LNCaP clone FGC (cell line): ENCODE measurements at regions not wholly inside any gene's neighbourhood (a gene's known extent, or its start where the extent isn't known, plus 50 kb on each side); places are given as distances from the start of the nearest gene placed in this dataset.
"Not testable (repeated sequence)": the region's sequence is repeated elsewhere in the genome, so short reads cannot be mapped to it uniquely, and the experiment has no call there.

Experiments used
- DNase-seq: peaks from one replicate; pipeline ENCODE4 v3.0.0-alpha.2; 2011; ENCODE audit warnings: low read depth
- H3K4me3 ChIP-seq: 2 replicates; pipeline ENCODE4 v1.5.1; 2011; ENCODE audit warnings: mild to moderate bottlenecking, low read depth, low read length, control low read depth
- TF ChIP-seq, protein P1 (sequence below): IDR thresholded peaks from 2 replicates; pipeline ENCODE4 v1.5.1; 2012; ENCODE audit warnings: mild to moderate bottlenecking; ENCODE audit not compliant: control insufficient read depth, insufficient read depth; ENCODE audit errors: extremely low read depth

- no peak overlapping the region for H3K4me3 ChIP-seq
- no peak for DNase-seq
- TF ChIP-seq, protein P1, sequence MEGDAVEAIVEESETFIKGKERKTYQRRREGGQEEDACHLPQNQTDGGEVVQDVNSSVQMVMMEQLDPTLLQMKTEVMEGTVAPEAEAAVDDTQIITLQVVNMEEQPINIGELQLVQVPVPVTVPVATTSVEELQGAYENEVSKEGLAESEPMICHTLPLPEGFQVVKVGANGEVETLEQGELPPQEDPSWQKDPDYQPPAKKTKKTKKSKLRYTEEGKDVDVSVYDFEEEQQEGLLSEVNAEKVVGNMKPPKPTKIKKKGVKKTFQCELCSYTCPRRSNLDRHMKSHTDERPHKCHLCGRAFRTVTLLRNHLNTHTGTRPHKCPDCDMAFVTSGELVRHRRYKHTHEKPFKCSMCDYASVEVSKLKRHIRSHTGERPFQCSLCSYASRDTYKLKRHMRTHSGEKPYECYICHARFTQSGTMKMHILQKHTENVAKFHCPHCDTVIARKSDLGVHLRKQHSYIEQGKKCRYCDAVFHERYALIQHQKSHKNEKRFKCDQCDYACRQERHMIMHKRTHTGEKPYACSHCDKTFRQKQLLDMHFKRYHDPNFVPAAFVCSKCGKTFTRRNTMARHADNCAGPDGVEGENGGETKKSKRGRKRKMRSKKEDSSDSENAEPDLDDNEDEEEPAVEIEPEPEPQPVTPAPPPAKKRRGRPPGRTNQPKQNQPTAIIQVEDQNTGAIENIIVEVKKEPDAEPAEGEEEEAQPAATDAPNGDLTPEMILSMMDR, result no peak
These were observed 575.9 kb upstream of the MDGA2 start for GRCh38 chr14:48251290-48251689.

GRCh38 chr14:48250575-48250974, 575.2 kb upstream of the MDGA2 start:
- DNase-seq, result no peak
- TF ChIP-seq, protein P1, result no peak
- no peak overlapping the region for H3K4me3 ChIP-seq

- no peak overlapping the region for H3K4me3 ChIP-seq
- no peak for DNase-seq
- TF ChIP-seq, protein P1, result no peak
These were observed 572.6 kb upstream of the MDGA2 start for GRCh38 chr14:48247977-48248376.

DNA sequence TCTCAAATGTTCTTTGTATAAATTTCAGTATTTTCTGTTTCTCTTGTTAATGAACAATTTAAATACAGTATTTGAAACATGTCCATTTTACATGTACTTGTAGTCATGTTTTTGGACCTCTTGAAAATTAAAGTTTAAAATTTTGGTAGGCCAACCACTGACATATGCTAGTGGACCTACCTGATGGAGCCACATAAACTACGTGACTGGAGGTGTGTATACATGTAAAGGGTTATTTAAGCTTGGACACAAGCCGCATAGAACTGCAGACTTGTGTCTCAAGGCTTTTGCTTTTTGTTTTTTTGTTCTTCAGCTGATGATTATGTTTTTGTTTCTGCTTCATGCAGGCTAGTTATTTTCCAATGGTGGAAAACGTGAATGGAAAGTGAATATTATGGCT, 568.5 kb upstream of the MDGA2 start:
- DNase-seq, result no peak
- TF ChIP-seq, protein P1, result no peak
- no peak overlapping the region for H3K4me3 ChIP-seq

DNA sequence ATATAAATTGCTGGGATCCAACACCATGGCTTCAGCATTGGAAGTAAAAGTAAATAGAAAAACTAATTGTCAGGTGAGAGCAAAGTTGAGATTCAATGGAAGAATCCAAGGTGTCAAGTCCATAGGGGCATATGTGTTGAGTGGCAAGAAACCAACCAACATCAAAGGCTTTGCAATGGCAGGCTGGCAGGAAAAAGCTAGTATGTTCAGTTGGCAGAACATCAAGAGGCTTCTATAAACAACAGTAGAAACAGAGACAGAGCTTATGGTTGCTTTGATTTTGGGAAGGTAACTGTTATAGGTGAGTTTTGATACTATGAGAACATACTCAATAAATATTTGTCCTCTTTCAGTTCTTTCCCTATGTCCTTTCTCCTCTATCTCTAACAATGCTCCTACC, 553.7 kb upstream of the MDGA2 start:
- no peak for DNase-seq
- no peak overlapping the region for H3K4me3 ChIP-seq
- TF ChIP-seq, protein P1, result no peak

DNA sequence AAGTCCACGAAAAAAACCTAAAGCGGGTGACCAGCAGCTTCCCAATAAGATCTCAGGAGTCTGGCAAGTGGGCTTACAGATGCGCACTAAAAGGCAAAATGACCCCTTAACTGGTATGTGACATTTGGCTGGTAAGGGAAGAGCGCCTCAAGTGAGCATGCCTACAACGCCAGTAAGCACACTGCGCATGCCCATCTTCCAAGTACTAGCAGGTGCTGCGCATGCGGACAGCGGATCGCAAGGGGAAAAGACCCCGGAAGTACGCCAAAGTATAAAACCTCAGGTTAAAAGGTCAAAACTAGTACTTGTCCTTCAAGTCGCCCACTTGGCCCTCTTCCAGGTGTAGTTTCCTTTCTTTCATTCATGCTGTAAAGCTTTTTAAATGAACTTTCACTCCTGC, 518.5 kb upstream of the MDGA2 start:
- TF ChIP-seq, protein P1, result no peak
- no peak overlapping the region for H3K4me3 ChIP-seq
- no peak for DNase-seq

GRCh38 chr14:48149624-48150023, 474.2 kb upstream of the MDGA2 start:
- not testable (repeated sequence) for H3K4me3 ChIP-seq, DNase-seq

- TF ChIP-seq, protein P1, result no peak
- no peak for DNase-seq
- no peak overlapping the region for H3K4me3 ChIP-seq
These were observed 465.4 kb upstream of the MDGA2 start for GRCh38 chr14:48140804-48141203.
